GM12878 (cell line): ENCODE measurements at regions not wholly inside any gene's neighbourhood (a gene's known extent, or its start where the extent isn't known, plus 50 kb on each side); places are given as distances from the start of the nearest gene placed in this dataset.

Experiments
- ATAC-seq: fragments of 200-7000 bp; cut with Tn5 transposase; 3 replicates; pipeline ENCODE4 v1.9.1; 2020; ENCODE audit warnings: mild to moderate bottlenecking, moderate library complexity
- BruUV-seq: library from RNA; stranded (reverse); fragments of 400-500 nt; replicated peaks from 2 replicates; lab custom pipeline; 2021; lab: Mats Ljungman, UMichigan
- CTCF ChIA-PET: fragments of 300-600 bp; sonication (Branson Sonifier 250); formaldehyde crosslinking; extraction: SDS; loops from one replicate; lab custom pipeline; 2021; ENCODE audit warnings: inconsistent platforms; lab: Yijun Ruan, JAX
- POLR2A ChIA-PET: fragments of 350-600 bp; formaldehyde crosslinking; extraction: SDS; loops from one replicate; lab custom pipeline; 2021; ENCODE audit warnings: inconsistent platforms; lab: Charles Lee
- RAD21 ChIA-PET: fragments of 300-600 bp; sonication (Branson Sonifier 250); formaldehyde crosslinking; loops from one replicate; lab custom pipeline; 2023; ENCODE audit warnings: antibody characterized with exemption; ENCODE audit not compliant: unreplicated experiment; lab: Charles Lee
- SMC1A ChIA-PET: fragments of 300-600 bp; sonication (Branson Sonifier 250); formaldehyde crosslinking; loops from one replicate; lab custom pipeline; 2023; ENCODE audit not compliant: unreplicated experiment, uncharacterized antibody; lab: Charles Lee
- DNase-seq: peaks from one replicate; pipeline ENCODE4 v3.0.0-alpha.2; 2011; ENCODE audit warnings: low read depth, low spot score
- FAIRE-seq: peaks from 3 replicates; lab custom pipeline; 2011; peaks lifted over from hg19 to GRCh38; lab: Jason Lieb, UNC
- H2AFZ ChIP-seq: 2 replicates; pipeline ENCODE4 v1.6.0; 2011; ENCODE audit warnings: low read depth, low read length, control low read depth; ENCODE audit not compliant: control insufficient read depth
- H3K27ac ChIP-seq: 2 replicates; pipeline ENCODE4 v1.5.1; 2011; ENCODE audit warnings: control low read depth; ENCODE audit not compliant: control insufficient read depth, insufficient read depth
- H3K27me3 ChIP-seq, 2 experiments: replicated peaks in 1 of 2; 2 replicates each; pipeline versions ENCODE4 v1.6.0 to v1.6.1; 2011; ENCODE audit warnings: low read length in 1 of 2; ENCODE audit not compliant: control insufficient read depth in 2 of 2, insufficient read depth in 2 of 2
- H3K36me3 ChIP-seq, 2 experiments: 2 replicates each; pipeline ENCODE4 v1.5.1; 2011; ENCODE audit warnings: low read length in 1 of 2; ENCODE audit not compliant: control insufficient read depth in 2 of 2, insufficient read depth in 2 of 2
- H3K4me1 ChIP-seq: 2 replicates; pipeline ENCODE4 v1.6.1; 2011; ENCODE audit warnings: mild to moderate bottlenecking, low read length, moderate library complexity, mixed read lengths; ENCODE audit not compliant: control insufficient read depth, insufficient read depth
- H3K4me2 ChIP-seq: 2 replicates; pipeline ENCODE4 v1.6.0; 2011; ENCODE audit warnings: control low read depth; ENCODE audit not compliant: control insufficient read depth, insufficient read depth
- H3K4me3 ChIP-seq: fragments of 200-600 bp; sonication (generic); 2 replicates; pipeline ENCODE4 v1.5.1; 2016
- H3K79me2 ChIP-seq: 2 replicates; pipeline ENCODE4 v1.6.0; 2011; ENCODE audit warnings: low read length; ENCODE audit not compliant: control insufficient read depth, insufficient read depth
- H3K9ac ChIP-seq: 2 replicates; pipeline ENCODE4 v1.8.0; 2011; ENCODE audit warnings: low read length, control low read depth, mixed read lengths; ENCODE audit not compliant: control insufficient read depth, insufficient read depth
- H3K9me3 ChIP-seq: replicated peaks from 3 replicates; pipeline ENCODE4 v1.5.1; 2011; ENCODE audit warnings: mild to moderate bottlenecking, low read length; ENCODE audit not compliant: control insufficient read depth, insufficient read depth
- H4K20me1 ChIP-seq: 2 replicates; pipeline ENCODE4 v1.6.0; 2011; ENCODE audit not compliant: control insufficient read depth, insufficient read depth
- BHLHE40 ChIP-seq, 2 experiments: fragments of 450-650 bp in 1 of 2; IDR thresholded peaks; 2 replicates each; pipeline ENCODE4 v1.6.1; 2011 to 2017; ENCODE audit warnings: low read depth in 2 of 2, borderline replicate concordance in 1 of 2, improper control_type of control experiment in 1 of 2, low read length in 1 of 2, mild to moderate bottlenecking in 1 of 2
- CHD1 ChIP-seq: IDR thresholded peaks from 2 replicates; pipeline ENCODE4 v1.6.1; 2012; ENCODE audit warnings: low read depth, low read length, improper control_type of control experiment
- CREB1 ChIP-seq: IDR thresholded peaks from 2 replicates; pipeline ENCODE4 v1.6.1; 2012; ENCODE audit warnings: low read depth, mild to moderate bottlenecking, inconsistent platforms
- HDAC6 ChIP-seq: fragments of 200-600 bp; sonication (generic); IDR thresholded peaks from one replicate; pipeline ENCODE4 v1.8.0; 2017; ENCODE audit warnings: antibody characterized with exemption; ENCODE audit not compliant: unreplicated experiment
- KLF5 ChIP-seq: fragments of 450-650 bp; IDR thresholded peaks from 2 replicates; pipeline ENCODE4 v1.6.1; 2014; ENCODE audit warnings: mild to moderate bottlenecking; ENCODE audit not compliant: partially characterized antibody
- NFYB ChIP-seq: IDR thresholded peaks from 2 replicates; pipeline ENCODE4 v1.6.1; 2011; ENCODE audit warnings: low read depth, mild to moderate bottlenecking, low read length, improper control_type of control experiment, moderate library complexity; ENCODE audit not compliant: insufficient read depth
- NR2F1 ChIP-seq: fragments of 450-650 bp; conservative IDR thresholded peaks from 2 replicates; pipeline ENCODE4 v1.6.1; 2017; ENCODE audit warnings: mild to moderate bottlenecking
- SP1 ChIP-seq: IDR thresholded peaks from one replicate; pipeline ENCODE4 v1.6.1; 2011; ENCODE audit warnings: low read depth, low read length
- TCF12 ChIP-seq: IDR thresholded peaks from 2 replicates; pipeline ENCODE4 v1.6.1; 2011; ENCODE audit warnings: low read depth, mild to moderate bottlenecking, low read length
- WGBS: methylation state at CpG from one replicate; pipeline ENCODE4 v1.1.6; 2016; ENCODE audit warnings: low lambda C conversion rate; ENCODE audit not compliant: insufficient replicate concordance, insufficient coverage; ENCODE audit errors: missing lambda C conversion rate; 5-methylcytosine and 5-hydroxymethylcytosine counted together
- in situ Hi-C: fragments of 300-500 bp; cut with MboI; formaldehyde crosslinking; loops from 9 replicates; pipeline ENCODE4 v1.14.3; 2018; ENCODE audit warnings: mixed read lengths
- intact Hi-C: fragments of 100-400 bp; cut with micrococcal nuclease; formaldehyde crosslinking; loops from one replicate; pipeline ENCODE4 v1.14.2; 2022; ENCODE audit not compliant: unreplicated experiment
- TF ChIP-seq, protein P1 (sequence below): IDR thresholded peaks from 2 replicates; pipeline ENCODE4 v1.6.1; 2012; ENCODE audit warnings: low read depth, low read length, improper control_type of control experiment
- TF ChIP-seq, protein P2 (sequence below): fragments of 450-650 bp; IDR thresholded peaks from 2 replicates; pipeline ENCODE4 v1.6.1; 2017; ENCODE audit warnings: mild to moderate bottlenecking, low read depth, inconsistent platforms; ENCODE audit not compliant: poor library complexity, severe bottlenecking
- TF ChIP-seq, protein P3 (sequence below): fragments of 450-650 bp; IDR thresholded peaks from 2 replicates; pipeline ENCODE4 v1.6.1; 2016; ENCODE audit warnings: mild to moderate bottlenecking

DNA sequence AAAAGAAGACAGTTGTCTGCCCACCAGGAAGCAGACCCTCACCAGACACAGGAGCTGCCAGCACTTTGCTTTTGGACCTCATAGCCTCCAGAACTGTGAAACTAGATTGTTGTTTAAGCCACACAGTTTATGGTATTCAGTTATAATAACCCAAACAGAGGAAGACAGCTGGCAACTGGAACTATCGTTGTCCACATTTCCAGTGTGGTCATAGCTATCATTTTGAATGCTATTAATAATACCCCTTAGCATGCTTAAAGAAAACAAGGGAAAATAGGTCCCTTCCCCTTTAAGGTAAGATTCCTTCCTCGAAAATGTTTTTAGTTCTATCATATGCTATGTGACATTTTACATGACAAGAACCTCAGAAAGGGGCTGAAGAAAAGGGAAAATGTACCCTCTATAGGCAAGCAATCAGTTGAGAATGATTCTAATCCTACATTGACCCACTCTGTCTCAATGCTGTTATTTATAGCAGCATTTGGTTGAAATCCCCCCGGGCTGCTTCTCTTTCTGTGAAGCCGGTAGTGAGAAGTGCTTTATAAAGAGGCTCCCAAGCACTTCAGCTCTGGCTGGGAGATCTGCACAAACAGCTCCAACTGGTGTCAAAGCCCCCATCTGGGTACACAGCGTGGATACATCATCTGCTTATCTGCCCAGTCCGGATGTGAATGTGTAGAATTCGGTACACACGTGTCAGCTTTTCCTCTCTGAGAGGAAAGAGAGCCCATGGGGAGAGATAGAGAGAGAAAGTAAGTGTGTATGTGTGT is 221.2 kb upstream of the FLRT2 start:
- H3K9ac ChIP-seq = no peak overlapping the region
- TF ChIP-seq KLF5 (no peak), BHLHE40 (IDR thresholded peaks at IDR 0.05; ENCODE audit: borderline replicate concordance in 1 of 2, low read depth in 2 of 2, low read length in 1 of 2) (no peak), CREB1 (no peak), NFYB (no peak), TCF12 (no peak), SP1 (no peak), NR2F1 (no peak), CHD1 (no peak), HDAC6 (no peak)
- TF ChIP-seq, protein P1, sequence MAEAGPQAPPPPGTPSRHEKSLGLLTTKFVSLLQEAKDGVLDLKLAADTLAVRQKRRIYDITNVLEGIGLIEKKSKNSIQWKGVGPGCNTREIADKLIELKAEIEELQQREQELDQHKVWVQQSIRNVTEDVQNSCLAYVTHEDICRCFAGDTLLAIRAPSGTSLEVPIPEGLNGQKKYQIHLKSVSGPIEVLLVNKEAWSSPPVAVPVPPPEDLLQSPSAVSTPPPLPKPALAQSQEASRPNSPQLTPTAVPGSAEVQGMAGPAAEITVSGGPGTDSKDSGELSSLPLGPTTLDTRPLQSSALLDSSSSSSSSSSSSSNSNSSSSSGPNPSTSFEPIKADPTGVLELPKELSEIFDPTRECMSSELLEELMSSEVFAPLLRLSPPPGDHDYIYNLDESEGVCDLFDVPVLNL = no peak
- TF ChIP-seq, protein P2, sequence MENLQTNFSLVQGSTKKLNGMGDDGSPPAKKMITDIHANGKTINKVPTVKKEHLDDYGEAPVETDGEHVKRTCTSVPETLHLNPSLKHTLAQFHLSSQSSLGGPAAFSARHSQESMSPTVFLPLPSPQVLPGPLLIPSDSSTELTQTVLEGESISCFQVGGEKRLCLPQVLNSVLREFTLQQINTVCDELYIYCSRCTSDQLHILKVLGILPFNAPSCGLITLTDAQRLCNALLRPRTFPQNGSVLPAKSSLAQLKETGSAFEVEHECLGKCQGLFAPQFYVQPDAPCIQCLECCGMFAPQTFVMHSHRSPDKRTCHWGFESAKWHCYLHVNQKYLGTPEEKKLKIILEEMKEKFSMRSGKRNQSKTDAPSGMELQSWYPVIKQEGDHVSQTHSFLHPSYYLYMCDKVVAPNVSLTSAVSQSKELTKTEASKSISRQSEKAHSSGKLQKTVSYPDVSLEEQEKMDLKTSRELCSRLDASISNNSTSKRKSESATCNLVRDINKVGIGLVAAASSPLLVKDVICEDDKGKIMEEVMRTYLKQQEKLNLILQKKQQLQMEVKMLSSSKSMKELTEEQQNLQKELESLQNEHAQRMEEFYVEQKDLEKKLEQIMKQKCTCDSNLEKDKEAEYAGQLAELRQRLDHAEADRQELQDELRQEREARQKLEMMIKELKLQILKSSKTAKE = no peak
- TF ChIP-seq, protein P3, sequence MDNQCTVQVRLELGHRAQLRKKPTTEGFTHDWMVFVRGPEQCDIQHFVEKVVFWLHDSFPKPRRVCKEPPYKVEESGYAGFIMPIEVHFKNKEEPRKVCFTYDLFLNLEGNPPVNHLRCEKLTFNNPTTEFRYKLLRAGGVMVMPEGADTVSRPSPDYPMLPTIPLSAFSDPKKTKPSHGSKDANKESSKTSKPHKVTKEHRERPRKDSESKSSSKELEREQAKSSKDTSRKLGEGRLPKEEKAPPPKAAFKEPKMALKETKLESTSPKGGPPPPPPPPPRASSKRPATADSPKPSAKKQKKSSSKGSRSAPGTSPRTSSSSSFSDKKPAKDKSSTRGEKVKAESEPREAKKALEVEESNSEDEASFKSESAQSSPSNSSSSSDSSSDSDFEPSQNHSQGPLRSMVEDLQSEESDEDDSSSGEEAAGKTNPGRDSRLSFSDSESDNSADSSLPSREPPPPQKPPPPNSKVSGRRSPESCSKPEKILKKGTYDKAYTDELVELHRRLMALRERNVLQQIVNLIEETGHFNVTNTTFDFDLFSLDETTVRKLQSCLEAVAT = no peak
- no peak for DNase-seq
- ChIA-PET SMC1A (interaction anchor here (0.5 kb wide), 1 partner anchor 13 kb away, joined by 3 read pairs; no protein-coding TSS in a partner anchor), CTCF (no interaction called here), RAD21 (no interaction called here), POLR2A (no interaction called here)
- no peak overlapping the region for H3K27ac ChIP-seq
- no peaks in the 10 kb centered on the region for H3K4me1 ChIP-seq
- ATAC-seq = no peak
- H3K79me2 ChIP-seq = no peaks in the 10 kb centered on the region
- no peaks in the 10 kb centered on the region for H3K9me3 ChIP-seq
- intact Hi-C loops = no loop called here
- no TSS peak for BruUV-seq
- no peak overlapping the region for H2AFZ ChIP-seq
- H3K27me3 ChIP-seq = no peaks in the 10 kb centered on the region
- H3K4me2 ChIP-seq = no peak overlapping the region
- in situ Hi-C loops = no loop called here
- 29% methylated on average over 8 of the region's 8 CpGs for WGBS
- no peak for FAIRE-seq
- H4K20me1 ChIP-seq = no peaks in the 10 kb centered on the region
- H3K36me3 ChIP-seq = no peaks in the 10 kb centered on the region
- no peak overlapping the region for H3K4me3 ChIP-seq
